HG02884 (cell line): ENCODE measurements at regions not wholly inside any gene's neighbourhood (a gene's known extent, or its start where the extent isn't known, plus 50 kb on each side); places are given as distances from the start of the nearest gene placed in this dataset.
A peak's percentile ranks its signal among the peaks of the same experiment; 100 is the strongest.

Source experiments
- ATAC-seq: cut with Tn5 transposase; IDR thresholded peaks from one replicate; pipeline ENCODE4 v1.9.1; 2021; ENCODE audit warnings: mild to moderate bottlenecking, moderate library complexity; ENCODE audit not compliant: unreplicated experiment

DNA sequence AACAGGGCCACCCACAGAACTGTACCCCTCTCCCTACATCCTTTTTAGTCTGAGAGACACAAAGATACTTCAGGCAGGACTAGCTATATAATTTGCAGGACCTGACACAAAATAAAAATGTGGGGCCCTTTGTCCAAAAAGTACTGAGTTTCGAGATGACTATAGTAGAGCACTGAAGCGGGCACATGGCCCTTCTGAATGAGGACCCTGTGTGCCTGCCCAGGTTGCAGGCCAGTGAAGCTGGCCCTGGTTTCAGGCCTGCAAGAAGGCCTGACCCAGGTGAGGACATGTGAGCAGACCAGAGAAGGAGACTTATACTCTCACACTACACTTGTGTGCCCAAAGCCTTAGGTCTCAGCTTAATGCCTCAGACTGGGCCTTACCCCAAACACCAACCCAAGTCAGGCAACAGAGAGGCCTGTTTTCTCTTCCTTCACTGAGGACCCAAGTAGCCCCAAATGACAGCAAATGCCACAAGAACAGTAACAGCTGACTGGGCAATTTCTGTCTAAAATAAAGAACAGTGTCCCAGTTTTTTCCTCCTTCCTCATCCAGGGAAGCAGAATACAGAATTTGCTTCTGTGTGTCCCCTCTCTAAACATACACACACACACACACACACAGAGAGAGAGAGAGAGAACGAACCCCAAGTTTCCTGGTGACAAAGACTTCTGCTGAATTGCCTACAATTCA lies 100.9 kb upstream of the ARHGEF3 start:
- ATAC-seq: no peak

- ATAC-seq: no peak
These were observed 99.1 kb upstream of the ARHGEF3 start for GRCh38 chr3:56900801-56901200.

- ATAC-seq: no peak
These were observed 98.1 kb upstream of the ARHGEF3 start for GRCh38 chr3:56899851-56900250.

DNA sequence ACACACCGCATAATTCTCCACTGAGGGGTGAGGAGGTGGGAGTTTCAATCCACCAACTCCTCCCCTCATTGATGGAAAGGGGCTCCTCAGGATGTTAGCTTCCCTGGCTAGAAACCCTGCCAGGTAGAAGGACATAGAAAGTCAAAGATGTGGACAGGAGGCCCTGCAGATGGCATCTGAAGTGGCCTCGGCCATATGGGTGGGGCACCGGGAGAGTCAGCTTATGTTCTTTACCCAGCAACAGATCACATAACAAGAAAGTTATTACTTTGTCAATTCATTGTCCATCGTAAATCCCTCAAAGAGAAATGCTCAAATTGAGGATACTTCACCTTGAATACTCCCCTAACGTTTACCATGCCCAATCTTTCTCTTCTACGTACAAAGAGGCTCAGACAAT lies 97.3 kb upstream of the ARHGEF3 start:
- ATAC-seq: no peak

- ATAC-seq: no peak
These were observed 94.6 kb upstream of the ARHGEF3 start for GRCh38 chr3:56896357-56896756.

- peak; percentile 83 for ATAC-seq
These were observed 93.2 kb upstream of the ARHGEF3 start for GRCh38 chr3:56894881-56895431.

DNA sequence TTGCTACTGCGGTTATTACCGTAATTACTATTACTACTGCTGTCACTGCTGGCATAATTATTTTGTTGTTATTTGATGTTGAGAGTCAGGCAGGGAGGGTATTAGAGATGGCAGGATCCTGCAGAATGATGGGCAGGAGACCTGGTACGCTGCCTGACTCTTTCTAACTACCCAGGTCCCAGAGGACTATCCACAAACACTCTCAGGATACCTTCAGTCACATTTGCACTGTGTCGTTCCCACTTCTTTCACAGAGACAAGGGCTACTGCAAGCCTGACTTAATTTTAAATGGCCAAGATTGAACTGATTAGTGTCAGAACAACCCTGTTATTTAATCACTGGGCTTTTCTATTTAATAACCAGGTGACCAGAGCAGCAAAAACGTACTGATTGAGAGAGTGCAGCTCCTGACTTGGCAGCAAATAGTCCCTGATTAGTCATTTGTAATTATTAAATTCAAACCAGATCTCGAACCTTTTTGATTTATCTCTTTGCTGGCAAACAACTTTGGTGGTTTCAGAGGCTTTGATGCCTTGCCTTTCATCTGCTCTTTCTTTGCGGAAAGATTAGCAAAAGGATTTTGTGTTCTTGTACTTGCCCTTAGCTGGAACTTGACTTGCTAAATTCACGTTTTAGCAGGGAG lies 88.8 kb upstream of the ARHGEF3 start:
- no peak for ATAC-seq

- no peak for ATAC-seq
These were observed 87.4 kb upstream of the ARHGEF3 start for GRCh38 chr3:56889131-56889530.

GRCh38 chr3:56887402-56888025 lies 85.8 kb upstream of the ARHGEF3 start:
- ATAC-seq: no peak

- no peak for ATAC-seq
These were observed 84.6 kb upstream of the ARHGEF3 start for GRCh38 chr3:56886314-56886713.

- ATAC-seq: no peak
These were observed 84.1 kb upstream of the ARHGEF3 start for GRCh38 chr3:56885879-56886278.

DNA sequence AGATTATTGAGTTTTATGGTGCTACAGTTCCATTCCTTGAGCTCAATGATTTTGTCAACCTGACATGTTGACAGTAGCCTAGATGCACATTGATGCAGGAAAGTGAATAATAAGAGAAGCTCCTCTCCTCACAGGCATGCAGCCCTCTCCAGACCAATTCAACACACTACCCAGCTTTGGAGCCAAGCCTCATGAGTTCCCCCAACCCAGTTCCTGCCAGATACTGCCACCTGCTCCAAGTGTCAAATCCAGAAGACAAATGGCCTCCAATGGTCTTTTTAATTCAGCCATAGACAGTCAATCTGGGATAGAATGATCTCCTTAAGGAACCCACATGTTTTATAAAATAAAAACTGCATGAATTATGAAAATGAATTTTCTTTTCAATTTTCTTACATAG lies 83.7 kb upstream of the ARHGEF3 start:
- no peak for ATAC-seq

DNA sequence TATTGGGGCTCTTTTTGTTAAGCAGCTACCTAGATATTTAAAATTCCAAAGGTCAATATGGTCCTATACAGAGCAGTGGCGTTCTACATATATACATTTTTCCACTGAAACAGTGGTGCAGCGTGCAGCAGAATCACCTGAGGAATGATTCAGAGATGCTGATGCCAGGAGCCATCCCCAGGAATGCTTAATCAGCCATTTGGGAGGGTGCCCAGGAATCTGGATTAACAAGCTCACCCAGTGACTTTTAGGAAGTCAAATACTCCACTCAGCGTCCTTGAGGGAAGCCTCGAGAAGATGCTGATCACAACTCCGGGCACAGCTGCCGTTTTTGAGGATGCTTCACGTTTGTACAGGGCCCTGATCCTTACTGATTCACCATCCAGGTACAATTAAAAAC lies 82.6 kb upstream of the ARHGEF3 start:
- no peak for ATAC-seq

DNA sequence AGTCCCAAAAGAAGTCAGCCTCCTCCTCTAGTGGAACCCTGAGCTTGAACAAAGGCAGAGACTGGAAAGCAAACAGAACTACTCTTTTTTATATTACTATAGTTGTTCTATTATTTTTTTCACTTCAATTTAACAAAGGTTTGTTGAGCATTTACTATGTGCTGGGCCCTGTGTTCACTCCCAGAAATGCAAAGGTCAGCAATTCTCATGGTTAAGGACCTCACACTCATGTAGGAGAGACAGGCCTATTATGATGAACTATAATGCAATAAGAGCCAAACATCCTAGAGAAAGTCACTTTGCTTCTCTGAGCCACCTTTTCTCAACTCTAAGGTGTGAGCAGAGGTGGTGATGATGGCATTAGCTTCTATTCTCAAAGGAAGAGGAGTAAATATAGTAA lies 82.1 kb upstream of the ARHGEF3 start:
- no peak for ATAC-seq

GRCh38 chr3:56882896-56883295 lies 81.1 kb upstream of the ARHGEF3 start:
- no peak for ATAC-seq

DNA sequence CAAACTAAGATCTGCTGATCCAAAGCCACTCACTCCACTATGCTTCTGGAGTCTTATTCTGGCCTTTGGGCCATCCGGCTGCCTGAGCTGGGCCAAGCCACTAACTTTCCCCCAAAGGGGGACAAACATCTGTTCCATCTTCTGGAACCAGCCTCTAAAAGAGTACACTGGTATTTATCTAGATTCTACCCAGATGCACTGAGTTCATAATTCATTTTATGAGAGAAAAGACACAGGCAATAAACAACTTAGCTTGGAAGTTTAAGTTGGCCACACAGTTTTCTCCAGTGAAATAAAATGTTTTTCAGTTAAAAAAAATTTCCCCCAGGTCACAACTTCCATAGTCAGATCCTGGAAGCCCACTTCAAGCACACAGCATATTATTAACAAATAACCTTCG lies 80.1 kb upstream of the ARHGEF3 start:
- no peak for ATAC-seq

DNA sequence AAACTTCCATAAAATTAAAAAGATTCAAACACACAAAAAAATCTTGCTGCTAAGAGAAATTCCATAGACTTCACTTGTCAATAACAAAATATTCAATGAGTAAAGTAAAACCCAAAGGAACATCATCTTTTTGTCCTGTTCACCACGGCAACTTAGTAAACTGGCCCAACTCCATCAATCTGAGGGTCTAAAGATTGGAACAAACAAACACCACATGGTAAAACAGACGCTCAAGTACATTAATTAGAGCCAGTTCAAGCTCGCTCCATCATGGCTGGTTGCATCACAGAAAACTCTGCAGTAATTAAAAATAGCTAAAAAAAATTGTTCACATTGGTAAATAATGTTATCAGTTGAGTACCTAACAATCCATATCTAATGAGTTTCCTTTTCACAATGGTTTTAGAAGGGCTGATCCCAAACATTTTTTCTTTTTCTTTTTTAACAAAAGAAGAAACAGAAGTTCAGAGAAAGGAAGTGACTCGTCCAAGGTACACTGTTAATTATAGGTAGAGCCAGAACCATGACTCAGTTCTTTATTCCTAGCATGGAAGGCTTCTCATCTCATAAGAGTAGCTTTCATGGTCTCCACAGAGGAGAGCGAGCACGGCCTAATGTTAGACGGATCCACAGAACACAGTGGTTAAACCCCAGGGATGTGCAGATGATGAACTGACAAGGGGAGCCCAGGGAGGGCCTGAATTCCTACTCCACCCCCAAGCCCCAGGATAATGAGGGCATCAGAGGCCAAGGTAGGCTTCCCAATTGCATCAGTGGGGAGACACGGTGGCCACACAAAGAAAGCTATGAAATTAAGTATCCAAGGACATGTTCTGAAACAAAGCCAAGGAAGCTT lies 79.2 kb upstream of the ARHGEF3 start:
- no peak for ATAC-seq

DNA sequence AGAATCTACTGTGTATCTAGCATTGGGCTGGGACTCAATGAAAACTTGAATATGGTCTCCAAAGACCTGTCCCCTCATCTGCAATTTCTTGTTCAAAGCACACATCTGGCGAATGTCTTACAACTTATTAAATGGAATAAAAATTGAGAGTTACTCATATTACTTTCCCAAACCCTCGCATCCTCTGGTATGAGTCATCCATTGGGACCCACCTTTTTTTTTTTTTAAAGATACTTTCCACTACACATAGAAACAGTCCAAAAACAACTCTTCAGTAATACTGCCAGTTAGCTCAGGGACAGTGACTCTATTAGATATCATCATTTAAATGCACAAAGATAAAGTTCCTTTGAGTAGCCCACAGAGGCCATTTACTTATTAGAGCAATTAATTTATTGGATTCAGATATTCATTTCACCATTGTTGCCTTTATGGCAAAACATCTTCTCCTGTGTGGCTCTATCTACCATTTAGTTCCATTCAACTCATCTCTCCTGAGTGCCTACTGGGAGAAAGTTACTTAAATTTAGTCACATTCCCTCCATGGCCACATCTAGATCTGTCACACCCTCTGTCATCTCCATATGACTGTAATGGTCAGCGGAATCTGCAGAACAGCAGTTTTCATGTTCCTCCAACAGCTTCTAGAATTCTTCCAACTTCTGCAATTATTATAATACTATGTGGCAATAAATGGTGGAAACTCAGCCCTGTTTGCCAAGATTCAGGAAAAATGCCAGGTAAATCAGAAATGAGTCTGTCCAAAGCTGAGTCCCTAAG lies 77.9 kb upstream of the ARHGEF3 start:
- ATAC-seq: no peak

- ATAC-seq: no peak
These were observed 76.3 kb upstream of the ARHGEF3 start for GRCh38 chr3:56878074-56878473.

- ATAC-seq: no peak
These were observed 75.2 kb upstream of the ARHGEF3 start for GRCh38 chr3:56876916-56877315.
